ENCODE measurements at regions not wholly inside any gene's neighbourhood (a gene's known extent, or its start where the extent isn't known, plus 50 kb on each side); places are given as distances from the start of the nearest gene placed in this dataset.

DNA sequence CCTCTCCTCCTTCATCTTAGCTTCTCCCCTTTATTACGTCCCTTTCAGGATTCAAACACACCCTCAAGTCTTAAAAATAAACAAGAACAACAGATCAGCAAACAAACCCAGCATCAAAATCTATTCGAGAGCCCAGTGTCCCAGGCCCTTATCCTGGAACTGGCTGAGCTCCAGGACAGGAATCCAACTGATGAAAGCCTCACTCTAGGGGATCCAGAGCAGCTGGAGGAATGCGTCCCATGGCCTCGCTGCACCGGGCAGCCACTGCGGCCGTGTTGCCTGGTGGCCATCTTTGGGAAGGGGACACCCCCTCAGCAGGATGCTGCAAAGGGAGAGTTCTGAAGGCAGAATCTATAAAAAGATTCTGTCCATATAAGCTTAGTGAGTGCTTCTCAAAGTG lies 156.5 kb upstream of the BMPER start:
- H3K27ac Mint-ChIP-seq (ENCODE audit: unreplicated experiment) = no peak overlapping the region
- no TSS peak for BruUV-seq (replicated peaks)
- peaks cover 47% of the 10 kb centered on the region for H3K27me3 Mint-ChIP-seq (ENCODE audit: unreplicated experiment)
- DNase-seq = no peak
- H3K36me3 Mint-ChIP-seq (ENCODE audit: insufficient read depth, unreplicated experiment) = no peaks in the 10 kb centered on the region
- H3K9me3 Mint-ChIP-seq (ENCODE audit: low read depth, unreplicated experiment) = no peaks in the 10 kb centered on the region
- intact Hi-C loops (cut with micrococcal nuclease; ENCODE audit: unreplicated experiment) = loop anchor here (10.0 kb wide), 2 partner anchors 324 to 414 kb away; no protein-coding TSS in a partner anchor
- no peaks in the 10 kb centered on the region for H3K4me1 Mint-ChIP-seq (ENCODE audit: low read depth, unreplicated experiment)
- no peak overlapping the region for H3K4me3 Mint-ChIP-seq (ENCODE audit: low read depth, unreplicated experiment)
- TF ChIP-seq, protein P1, sequence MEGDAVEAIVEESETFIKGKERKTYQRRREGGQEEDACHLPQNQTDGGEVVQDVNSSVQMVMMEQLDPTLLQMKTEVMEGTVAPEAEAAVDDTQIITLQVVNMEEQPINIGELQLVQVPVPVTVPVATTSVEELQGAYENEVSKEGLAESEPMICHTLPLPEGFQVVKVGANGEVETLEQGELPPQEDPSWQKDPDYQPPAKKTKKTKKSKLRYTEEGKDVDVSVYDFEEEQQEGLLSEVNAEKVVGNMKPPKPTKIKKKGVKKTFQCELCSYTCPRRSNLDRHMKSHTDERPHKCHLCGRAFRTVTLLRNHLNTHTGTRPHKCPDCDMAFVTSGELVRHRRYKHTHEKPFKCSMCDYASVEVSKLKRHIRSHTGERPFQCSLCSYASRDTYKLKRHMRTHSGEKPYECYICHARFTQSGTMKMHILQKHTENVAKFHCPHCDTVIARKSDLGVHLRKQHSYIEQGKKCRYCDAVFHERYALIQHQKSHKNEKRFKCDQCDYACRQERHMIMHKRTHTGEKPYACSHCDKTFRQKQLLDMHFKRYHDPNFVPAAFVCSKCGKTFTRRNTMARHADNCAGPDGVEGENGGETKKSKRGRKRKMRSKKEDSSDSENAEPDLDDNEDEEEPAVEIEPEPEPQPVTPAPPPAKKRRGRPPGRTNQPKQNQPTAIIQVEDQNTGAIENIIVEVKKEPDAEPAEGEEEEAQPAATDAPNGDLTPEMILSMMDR (IDR thresholded peaks at IDR 0.05; ENCODE audit: unreplicated experiment) = no peak
- CTCF ChIA-PET = interaction anchor here (0.7 kb wide), 1 partner anchor 475 kb away, joined by 4 read pairs; no protein-coding TSS in a partner anchor

DNA sequence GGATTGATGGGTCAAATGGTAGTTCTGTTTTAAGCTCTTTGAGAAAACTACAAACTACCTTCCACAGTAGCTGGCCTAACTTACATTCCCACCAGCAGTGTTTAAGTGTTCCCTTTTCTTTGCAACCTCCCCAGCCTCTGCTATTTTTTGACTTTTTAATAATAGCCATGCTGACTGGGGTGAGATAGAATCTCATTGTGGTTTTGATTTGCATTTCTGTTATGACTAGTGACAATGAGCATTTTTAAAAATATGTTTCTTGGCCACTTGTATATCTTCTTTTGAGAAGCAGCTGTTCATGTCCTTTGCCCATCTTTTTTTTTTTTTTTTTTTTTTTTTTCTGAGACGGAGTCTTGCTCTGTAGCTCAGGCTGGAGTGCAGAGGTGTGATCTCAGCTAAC lies 155.2 kb upstream of the BMPER start:
- TF ChIP-seq, protein P1 (IDR thresholded peaks at IDR 0.05; ENCODE audit: unreplicated experiment) = no peak
- Mint-ChIP-seq H3K9me3 (ENCODE audit: low read depth, unreplicated experiment) (no peaks in the 10 kb centered on the region), H3K27me3 (ENCODE audit: unreplicated experiment) (peaks cover 54% of the 10 kb centered on the region), H3K4me3 (ENCODE audit: low read depth, unreplicated experiment) (no peak overlapping the region), H3K4me1 (ENCODE audit: low read depth, unreplicated experiment) (no peaks in the 10 kb centered on the region), H3K36me3 (ENCODE audit: insufficient read depth, unreplicated experiment) (no peaks in the 10 kb centered on the region), H3K27ac (ENCODE audit: unreplicated experiment) (no peak overlapping the region)
- BruUV-seq (replicated peaks) = no TSS peak
- DNase-seq = no peak
- intact Hi-C loops (cut with micrococcal nuclease; ENCODE audit: unreplicated experiment) = loop anchor here (10.0 kb wide), 2 partner anchors 345 to 565 kb away; no protein-coding TSS in a partner anchor
- CTCF ChIA-PET = interaction anchor here (0.6 kb wide), 1 partner anchor 31 kb away, joined by 3 read pairs; no protein-coding TSS in a partner anchor

DNA sequence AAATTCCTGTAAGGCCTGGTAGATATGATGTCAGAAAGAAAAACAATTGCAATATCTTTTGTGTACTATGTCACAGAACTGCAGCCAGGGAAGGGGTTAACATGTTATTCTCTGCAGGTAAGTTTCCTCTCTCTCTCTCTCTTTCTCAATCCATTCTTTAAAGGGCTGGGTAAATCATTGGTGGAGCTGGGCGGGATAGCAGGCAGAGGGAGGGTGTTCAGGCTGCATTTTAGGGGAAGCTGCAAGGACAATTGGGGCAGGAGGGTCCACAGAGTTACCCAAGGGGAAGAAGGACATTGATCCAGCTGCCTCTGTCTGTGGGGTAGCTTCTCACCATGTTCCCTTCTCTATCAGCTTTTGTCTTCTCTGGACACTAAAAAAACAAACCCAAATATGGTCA lies 153.9 kb upstream of the BMPER start:
- no peak overlapping the region for H3K4me3 Mint-ChIP-seq (ENCODE audit: low read depth, unreplicated experiment)
- CTCF ChIA-PET = interaction anchor here (0.6 kb wide), 2 partner anchors 48 to 501 kb away, joined by 3 to 4 read pairs; no protein-coding TSS in a partner anchor

GRCh38 chr7:33753881-33754525 lies 151.3 kb upstream of the BMPER start:
- H3K4me3 Mint-ChIP-seq (ENCODE audit: low read depth, unreplicated experiment) = no peak overlapping the region
- no peak for DNase-seq
- no peaks in the 10 kb centered on the region for H3K9me3 Mint-ChIP-seq (ENCODE audit: low read depth, unreplicated experiment)
- CTCF ChIA-PET = no interaction called here
- TF ChIP-seq, protein P1 (IDR thresholded peaks at IDR 0.05; ENCODE audit: unreplicated experiment) = no peak
- no peak overlapping the region for H3K27ac Mint-ChIP-seq (ENCODE audit: unreplicated experiment)
- H3K4me1 Mint-ChIP-seq (ENCODE audit: low read depth, unreplicated experiment) = no peaks in the 10 kb centered on the region
- H3K27me3 Mint-ChIP-seq (ENCODE audit: unreplicated experiment) = peaks cover 64% of the 10 kb centered on the region
- intact Hi-C loops (cut with micrococcal nuclease; ENCODE audit: unreplicated experiment) = loop anchor here (10.0 kb wide), 2 partner anchors 341 to 569 kb away; no protein-coding TSS in a partner anchor
- BruUV-seq (replicated peaks) = no TSS peak
- no peaks in the 10 kb centered on the region for H3K36me3 Mint-ChIP-seq (ENCODE audit: insufficient read depth, unreplicated experiment)

More for the DNA sequence above, 153.9 kb upstream of the BMPER start:
- Mint-ChIP-seq H3K36me3 (ENCODE audit: insufficient read depth, unreplicated experiment) (no peaks in the 10 kb centered on the region), H3K9me3 (ENCODE audit: low read depth, unreplicated experiment) (no peaks in the 10 kb centered on the region), H3K27me3 (ENCODE audit: unreplicated experiment) (peaks cover 54% of the 10 kb centered on the region), H3K27ac (ENCODE audit: unreplicated experiment) (no peak overlapping the region), H3K4me1 (ENCODE audit: low read depth, unreplicated experiment) (no peaks in the 10 kb centered on the region)
- no peak for DNase-seq
- no TSS peak for BruUV-seq (replicated peaks)
- TF ChIP-seq, protein P1 (IDR thresholded peaks at IDR 0.05; ENCODE audit: unreplicated experiment) = no peak
- intact Hi-C loops (cut with micrococcal nuclease; ENCODE audit: unreplicated experiment) = loop anchor here (10.0 kb wide), 2 partner anchors 343 to 567 kb away; no protein-coding TSS in a partner anchor

Data from Calu3 (cell line).